ENCODE measurements at regions not wholly inside any gene's neighbourhood (a gene's known extent, or its start where the extent isn't known, plus 50 kb on each side); places are given as distances from the start of the nearest gene placed in this dataset.

- TF ChIP-seq, protein P1, sequence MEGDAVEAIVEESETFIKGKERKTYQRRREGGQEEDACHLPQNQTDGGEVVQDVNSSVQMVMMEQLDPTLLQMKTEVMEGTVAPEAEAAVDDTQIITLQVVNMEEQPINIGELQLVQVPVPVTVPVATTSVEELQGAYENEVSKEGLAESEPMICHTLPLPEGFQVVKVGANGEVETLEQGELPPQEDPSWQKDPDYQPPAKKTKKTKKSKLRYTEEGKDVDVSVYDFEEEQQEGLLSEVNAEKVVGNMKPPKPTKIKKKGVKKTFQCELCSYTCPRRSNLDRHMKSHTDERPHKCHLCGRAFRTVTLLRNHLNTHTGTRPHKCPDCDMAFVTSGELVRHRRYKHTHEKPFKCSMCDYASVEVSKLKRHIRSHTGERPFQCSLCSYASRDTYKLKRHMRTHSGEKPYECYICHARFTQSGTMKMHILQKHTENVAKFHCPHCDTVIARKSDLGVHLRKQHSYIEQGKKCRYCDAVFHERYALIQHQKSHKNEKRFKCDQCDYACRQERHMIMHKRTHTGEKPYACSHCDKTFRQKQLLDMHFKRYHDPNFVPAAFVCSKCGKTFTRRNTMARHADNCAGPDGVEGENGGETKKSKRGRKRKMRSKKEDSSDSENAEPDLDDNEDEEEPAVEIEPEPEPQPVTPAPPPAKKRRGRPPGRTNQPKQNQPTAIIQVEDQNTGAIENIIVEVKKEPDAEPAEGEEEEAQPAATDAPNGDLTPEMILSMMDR (IDR thresholded peaks at IDR 0.05; ENCODE audit: low read depth, low read length, missing input control) = no peak
- no peak for TF ChIP-seq MAX (IDR thresholded peaks at IDR 0.05)
- TF ChIP-seq SP1 (IDR thresholded peaks at IDR 0.05) = no peak
- TF ChIP-seq JUND (IDR thresholded peaks at IDR 0.05) = no peak
- TF ChIP-seq REST (IDR thresholded peaks at IDR 0.05) = no peak
- TF ChIP-seq TAF1 (conservative IDR thresholded peaks at IDR 0.05) = no peak
- TF ChIP-seq, protein P2, sequence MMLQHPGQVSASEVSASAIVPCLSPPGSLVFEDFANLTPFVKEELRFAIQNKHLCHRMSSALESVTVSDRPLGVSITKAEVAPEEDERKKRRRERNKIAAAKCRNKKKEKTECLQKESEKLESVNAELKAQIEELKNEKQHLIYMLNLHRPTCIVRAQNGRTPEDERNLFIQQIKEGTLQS (IDR thresholded peaks at IDR 0.05) = no peak
- no peak for TF ChIP-seq RXRA (IDR thresholded peaks at IDR 0.05)
- no peak for TF ChIP-seq RAD21 (IDR thresholded peaks at IDR 0.05)
These were observed 94.1 kb upstream of the DUSP5 start for GRCh38 chr10:110403593-110403992.

All from liver (tissue), 3 donors.